ENCODE measurements at regions not wholly inside any gene's neighbourhood (a gene's known extent, or its start where the extent isn't known, plus 50 kb on each side); places are given as distances from the start of the nearest gene placed in this dataset.
A peak's percentile ranks its signal among the peaks of the same experiment; 100 is the strongest.

DNA sequence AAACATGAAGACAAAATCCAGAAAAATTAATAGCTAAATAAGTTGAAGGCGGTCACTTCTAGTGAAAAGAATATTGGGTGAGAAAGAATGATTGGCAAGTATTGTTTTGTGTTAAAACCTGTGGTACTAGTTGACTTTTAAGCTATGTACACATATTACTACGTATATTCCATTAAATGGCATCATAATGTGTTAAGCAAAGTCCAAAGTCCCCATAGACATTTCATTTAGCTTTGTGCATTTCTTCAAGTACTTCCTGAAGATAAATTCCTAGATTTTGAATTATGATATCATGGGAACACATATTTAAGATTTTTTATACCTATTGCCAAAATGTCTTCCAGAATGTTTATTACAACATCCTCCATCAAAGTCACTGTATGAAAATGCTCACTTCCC, 272.7 kb upstream of the IRAK1BP1 start:
- no peak overlapping the region for H3K4me3 ChIP-seq
- H3K27me3 ChIP-seq: no peaks in the 10 kb centered on the region
- no peak for TF ChIP-seq EP300 (IDR thresholded peaks at IDR 0.05)
- no peak for TF ChIP-seq POLR2A (IDR thresholded peaks at IDR 0.05)
- TF ChIP-seq, protein P1, sequence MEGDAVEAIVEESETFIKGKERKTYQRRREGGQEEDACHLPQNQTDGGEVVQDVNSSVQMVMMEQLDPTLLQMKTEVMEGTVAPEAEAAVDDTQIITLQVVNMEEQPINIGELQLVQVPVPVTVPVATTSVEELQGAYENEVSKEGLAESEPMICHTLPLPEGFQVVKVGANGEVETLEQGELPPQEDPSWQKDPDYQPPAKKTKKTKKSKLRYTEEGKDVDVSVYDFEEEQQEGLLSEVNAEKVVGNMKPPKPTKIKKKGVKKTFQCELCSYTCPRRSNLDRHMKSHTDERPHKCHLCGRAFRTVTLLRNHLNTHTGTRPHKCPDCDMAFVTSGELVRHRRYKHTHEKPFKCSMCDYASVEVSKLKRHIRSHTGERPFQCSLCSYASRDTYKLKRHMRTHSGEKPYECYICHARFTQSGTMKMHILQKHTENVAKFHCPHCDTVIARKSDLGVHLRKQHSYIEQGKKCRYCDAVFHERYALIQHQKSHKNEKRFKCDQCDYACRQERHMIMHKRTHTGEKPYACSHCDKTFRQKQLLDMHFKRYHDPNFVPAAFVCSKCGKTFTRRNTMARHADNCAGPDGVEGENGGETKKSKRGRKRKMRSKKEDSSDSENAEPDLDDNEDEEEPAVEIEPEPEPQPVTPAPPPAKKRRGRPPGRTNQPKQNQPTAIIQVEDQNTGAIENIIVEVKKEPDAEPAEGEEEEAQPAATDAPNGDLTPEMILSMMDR (IDR thresholded peaks at IDR 0.05): no peak
- no peak overlapping the region for H3K27ac ChIP-seq
- no peaks in the 10 kb centered on the region for H3K9me3 ChIP-seq
- H3K4me1 ChIP-seq: no peaks in the 10 kb centered on the region
- DNase-seq (ENCODE audit: low spot score in 2 of 2): no peak
- H3K36me3 ChIP-seq: no peaks in the 10 kb centered on the region
- WGBS, 2 donors: 77 to 80% methylated on average over 2 of the region's 2 CpGs

DNA sequence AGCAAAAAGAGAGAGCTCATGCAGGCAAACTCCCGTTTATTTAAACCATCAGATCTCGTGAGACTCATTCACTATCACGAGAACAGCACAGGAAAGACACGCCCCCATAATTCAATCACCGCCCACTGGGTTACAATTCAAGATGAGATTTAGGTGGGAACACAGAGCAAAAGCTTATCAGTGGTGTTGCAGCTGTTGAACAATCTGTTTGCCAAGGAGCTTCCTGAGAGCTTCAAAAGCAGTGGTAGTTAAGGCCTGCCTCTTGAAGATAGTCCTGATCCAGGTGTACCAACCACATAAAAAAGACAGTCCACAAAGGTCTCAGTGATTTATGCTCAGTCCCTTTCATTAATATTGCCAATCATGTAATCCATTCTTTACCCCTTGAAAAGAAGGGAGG, 269.4 kb upstream of the IRAK1BP1 start:
- Histone ChIP-seq H3K9me3 (no peaks in the 10 kb centered on the region), H3K4me1 (no peaks in the 10 kb centered on the region), H3K27me3 (no peaks in the 10 kb centered on the region), H3K36me3 (no peaks in the 10 kb centered on the region), H3K27ac (peak overlapping the region in 2 of 4 donors; percentile 24 to 46), H3K4me3 (no peak overlapping the region)
- no peak for DNase-seq (ENCODE audit: low spot score in 2 of 2)
- TF ChIP-seq, protein P1 (IDR thresholded peaks at IDR 0.05): no peak
- TF ChIP-seq POLR2A (IDR thresholded peaks at IDR 0.05): no peak
- TF ChIP-seq EP300 (IDR thresholded peaks at IDR 0.05): no peak
- WGBS, 2 donors: 76 to 77% methylated on average over 5 of the region's 5 CpGs

DNA sequence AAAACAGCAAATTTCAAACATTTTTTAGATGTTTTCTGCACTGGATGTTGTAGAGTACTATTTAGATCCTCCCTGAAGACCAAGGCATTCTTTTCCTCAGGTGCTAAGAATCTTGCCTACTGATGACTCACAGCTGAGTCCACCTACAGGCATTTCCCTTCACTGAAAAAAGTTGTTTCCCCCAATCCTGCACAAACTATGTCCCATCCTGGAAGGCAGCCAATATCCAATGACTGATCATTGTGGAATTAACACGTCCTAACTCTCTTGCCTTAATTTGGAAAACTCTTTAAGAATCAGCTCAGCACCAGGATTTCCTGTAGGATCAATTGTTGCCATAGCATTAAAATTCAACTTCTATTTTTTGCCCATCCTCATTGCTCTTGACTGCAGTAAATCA, 268.4 kb upstream of the IRAK1BP1 start:
- WGBS, 2 donors: 17 to 38% methylated on average over 1 of the region's 1 CpG
- H3K27me3 ChIP-seq: no peaks in the 10 kb centered on the region
- DNase-seq (ENCODE audit: low spot score in 2 of 2): peak in 1 of 2 donors; percentile 7
- no peaks in the 10 kb centered on the region for H3K36me3 ChIP-seq
- H3K27ac ChIP-seq: peak overlapping the region in 1 of 4 donors; percentile 46
- peak in 1 of 2 donors; percentile 38 for TF ChIP-seq EP300 (IDR thresholded peaks at IDR 0.05)
- TF ChIP-seq, protein P1 (IDR thresholded peaks at IDR 0.05): no peak
- no peaks in the 10 kb centered on the region for H3K4me1 ChIP-seq
- H3K4me3 ChIP-seq: no peak overlapping the region
- H3K9me3 ChIP-seq: no peaks in the 10 kb centered on the region

DNA sequence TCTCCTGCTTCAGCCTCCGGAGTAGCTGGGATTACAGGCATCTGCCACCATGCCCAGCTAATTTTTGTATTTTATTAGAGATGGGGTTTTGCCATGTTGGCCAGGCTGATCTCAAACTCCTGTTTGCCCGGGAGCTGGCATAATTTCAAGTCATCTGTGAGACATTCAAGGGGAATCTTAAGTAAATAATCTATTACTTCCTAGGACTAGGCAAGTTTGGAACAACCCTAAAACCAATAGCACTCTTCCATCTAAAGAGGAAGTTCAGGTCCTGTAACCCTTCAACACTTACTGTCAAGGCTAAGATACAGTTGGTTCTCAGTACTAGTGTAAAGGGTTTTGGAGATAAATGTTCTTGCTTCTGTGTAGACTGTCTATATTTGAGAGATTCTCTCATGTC, 267.8 kb upstream of the IRAK1BP1 start:
- H3K27ac ChIP-seq: no peak overlapping the region
- no peaks in the 10 kb centered on the region for H3K36me3 ChIP-seq
- H3K27me3 ChIP-seq: no peaks in the 10 kb centered on the region
- TF ChIP-seq EP300 (IDR thresholded peaks at IDR 0.05): no peak
- no peak for TF ChIP-seq POLR2A (IDR thresholded peaks at IDR 0.05)
- TF ChIP-seq, protein P1 (IDR thresholded peaks at IDR 0.05): no peak
- WGBS, 2 donors: 82 to 85% methylated on average over 2 of the region's 2 CpGs
- DNase-seq (ENCODE audit: low spot score in 2 of 2): no peak
- H3K4me3 ChIP-seq: no peak overlapping the region
- no peaks in the 10 kb centered on the region for H3K4me1 ChIP-seq
- no peaks in the 10 kb centered on the region for H3K9me3 ChIP-seq

DNA sequence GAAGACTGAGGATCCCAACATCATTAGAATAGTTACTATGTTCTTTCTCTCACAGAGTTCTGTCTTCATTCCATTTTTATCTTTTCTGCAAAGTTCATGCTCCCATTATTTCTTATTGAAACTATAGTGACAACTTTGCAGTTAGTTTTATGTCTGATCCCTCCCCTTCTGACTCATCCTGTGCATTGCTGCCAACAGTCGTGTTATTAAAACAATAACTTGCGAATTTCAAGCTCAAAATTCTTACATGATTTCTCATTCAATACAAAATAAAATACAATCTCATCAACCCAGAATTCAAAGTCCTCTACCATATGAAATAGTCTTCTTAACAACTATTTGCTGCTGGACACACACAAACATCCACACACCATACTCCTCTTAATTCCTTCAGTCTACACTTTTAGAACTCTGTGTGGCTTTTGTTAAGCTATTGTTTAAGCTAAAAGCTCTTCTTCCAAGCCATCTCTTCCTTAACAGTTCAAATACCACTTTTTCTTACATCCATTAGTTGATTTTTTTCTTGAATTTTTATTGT, 261.4 kb upstream of the IRAK1BP1 start:
- no peaks in the 10 kb centered on the region for H3K36me3 ChIP-seq
- no peak for DNase-seq (ENCODE audit: low spot score in 2 of 2)
- peaks cover 0 to 10% (median 0%) of the 10 kb centered on the region in 4 donors for H3K4me1 ChIP-seq
- WGBS, 2 donors: 8 to 24% methylated on average over 2 of the region's 2 CpGs
- H3K27me3 ChIP-seq: no peaks in the 10 kb centered on the region
- H3K9me3 ChIP-seq: no peaks in the 10 kb centered on the region
- TF ChIP-seq POLR2A (IDR thresholded peaks at IDR 0.05) (no peak), EP300 (IDR thresholded peaks at IDR 0.05) (no peak)
- TF ChIP-seq, protein P1 (IDR thresholded peaks at IDR 0.05): no peak
- no peak overlapping the region for H3K27ac ChIP-seq
- no peak overlapping the region for H3K4me3 ChIP-seq
